A549 (cell line): ENCODE measurements at regions not wholly inside any gene's neighbourhood (a gene's known extent, or its start where the extent isn't known, plus 50 kb on each side); places are given as distances from the start of the nearest gene placed in this dataset.

Source experiments
- ATAC-seq, 2 experiments: fragments of 200-7000 bp in 1 of 2; fragments of >200 bp in 1 of 2; cut with Nextera tagmentation in 1 of 2; cut with Tn5 transposase in 1 of 2; 3 replicates each; pipeline versions ENCODE4 v1.8.0 to v1.9.1; 2018 to 2020; ENCODE audit warnings: mild to moderate bottlenecking in 1 of 2, moderate library complexity in 1 of 2
- CTCF ChIA-PET: fragments of 300-600 bp; sonication (Branson Sonifier 250); formaldehyde crosslinking; extraction: SDS; loops from one replicate; lab custom pipeline; 2021; ENCODE audit warnings: antibody characterized with exemption, inconsistent platforms; lab: Yijun Ruan, JAX
- POLR2A ChIA-PET: fragments of 350-600 bp; formaldehyde crosslinking; extraction: SDS; loops from one replicate; lab custom pipeline; 2021; ENCODE audit warnings: antibody characterized with exemption, inconsistent platforms; lab: Yijun Ruan, JAX
- DNase-seq, 2 experiments: peaks; one replicate each; pipeline versions ENCODE4 v3.0.0 to v3.0.0-alpha.2; 2011 to 2016; ENCODE audit warnings: low read depth in 1 of 2, low spot score in 1 of 2
- FAIRE-seq: peaks from 2 replicates; lab custom pipeline; 2011; peaks lifted over from hg19 to GRCh38; lab: Jason Lieb, UNC
- H3K27ac ChIP-seq, 2 experiments: fragments of >200 bp; sonication (Bioruptor Twin); formaldehyde crosslinking; 3 replicates each; pipeline ENCODE4 v1.5.1; 2016 to 2017
- H3K4me1 ChIP-seq: fragments of >200 bp; sonication (Bioruptor Twin); formaldehyde crosslinking; 3 replicates; pipeline ENCODE4 v1.6.1; 2016
- H3K4me2 ChIP-seq: fragments of >200 bp; sonication (Bioruptor Twin); formaldehyde crosslinking; 3 replicates; pipeline ENCODE4 v1.6.1; 2016
- H3K4me3 ChIP-seq: fragments of >200 bp; sonication (Bioruptor Twin); formaldehyde crosslinking; 3 replicates; pipeline ENCODE4 v1.5.1; 2016
- H3K9me3 ChIP-seq: fragments of >200 bp; sonication (Bioruptor Twin); formaldehyde crosslinking; 3 replicates; pipeline ENCODE4 v1.6.1; 2016
- BHLHE40 ChIP-seq: IDR thresholded peaks from 2 replicates; pipeline ENCODE4 v1.6.1; 2012; ENCODE audit warnings: low read depth, low read length, inconsistent platforms
- CBX8 ChIP-seq: fragments of 200-600 bp; sonication (generic); IDR thresholded peaks from 2 replicates; pipeline ENCODE4 v1.6.1; 2016
- CEBPB ChIP-seq, 2 experiments: fragments of >200 bp in 1 of 2; sonication (Bioruptor Twin) in 1 of 2; formaldehyde crosslinking in 1 of 2; IDR thresholded peaks; 2 replicates each; pipeline ENCODE4 v1.6.1; 2012 to 2016
- CTCF ChIP-seq: fragments of >200 bp; sonication (Bioruptor Twin); formaldehyde crosslinking; IDR thresholded peaks from 3 replicates; pipeline ENCODE4 v1.5.1; 2016
- EHMT2 ChIP-seq: fragments of 200-600 bp; sonication (generic); IDR thresholded peaks from 2 replicates; pipeline ENCODE4 v1.6.1; 2016; ENCODE audit warnings: antibody characterized with exemption, low read depth, mild to moderate bottlenecking, moderate library complexity
- ELK1 ChIP-seq: fragments of 150-350 bp; IDR thresholded peaks from 2 replicates; pipeline ENCODE4 v1.6.1; 2014; ENCODE audit warnings: low read depth, mild to moderate bottlenecking, low read length
- EP300 ChIP-seq, 2 experiments: fragments of >200 bp; sonication (Bioruptor Twin); formaldehyde crosslinking; IDR thresholded peaks; 2 replicates in 1 of 2; 3 replicates in 1 of 2; pipeline ENCODE4 v1.6.1; 2016 to 2017
- ESRRA ChIP-seq: fragments of 150-350 bp; IDR thresholded peaks from 2 replicates; pipeline ENCODE4 v1.6.1; 2014; ENCODE audit warnings: mild to moderate bottlenecking, low read length, borderline replicate concordance
- FOSB ChIP-seq: fragments of 250-450 bp; sonication (Bioruptor Pico); IDR thresholded peaks from 2 replicates; pipeline ENCODE4 v1.5.0; 2020; ENCODE audit warnings: mild to moderate bottlenecking, moderate library complexity
- FOSL2 ChIP-seq, 2 experiments: fragments of 450-650 bp in 1 of 2; fragments of >200 bp in 1 of 2; sonication (Bioruptor Twin) in 1 of 2; formaldehyde crosslinking; IDR thresholded peaks; 2 replicates each; pipeline versions ENCODE4 v1.5.0 to v1.6.1; 2016 to 2020; ENCODE audit warnings: mild to moderate bottlenecking in 1 of 2, moderate library complexity in 1 of 2
- HDAC2 ChIP-seq: fragments of 200-600 bp; sonication (generic); IDR thresholded peaks from 2 replicates; pipeline ENCODE4 v1.6.1; 2016
- HOXA7 ChIP-seq: fragments of 250-450 bp; sonication (Bioruptor Pico); IDR thresholded peaks from 2 replicates; pipeline ENCODE4 v1.5.0; 2020; ENCODE audit warnings: mild to moderate bottlenecking, moderate library complexity
- KDM1A ChIP-seq: fragments of 200-600 bp; sonication (generic); IDR thresholded peaks from 2 replicates; pipeline ENCODE4 v1.6.1; 2016; ENCODE audit warnings: low read depth, mild to moderate bottlenecking
- MAX ChIP-seq: IDR thresholded peaks from 2 replicates; pipeline ENCODE4 v1.6.1; 2012
- RCOR1 ChIP-seq: fragments of 150-350 bp; IDR thresholded peaks from 2 replicates; pipeline ENCODE4 v1.6.1; 2014; ENCODE audit warnings: antibody characterized with exemption, low read length, low read depth
- REST ChIP-seq: fragments of 200-600 bp; sonication (generic); IDR thresholded peaks from 2 replicates; pipeline ENCODE4 v1.6.1; 2016; ENCODE audit warnings: antibody characterized with exemption, mild to moderate bottlenecking, moderate library complexity
- RFX5 ChIP-seq: fragments of 450-650 bp; IDR thresholded peaks from 2 replicates; pipeline ENCODE4 v1.7.1; 2014; ENCODE audit warnings: antibody characterized with exemption, mild to moderate bottlenecking, moderate library complexity
- WGBS: methylation state at CpG from one replicate; pipeline ENCODE4 v1.1.6; 2017; ENCODE audit errors: missing lambda C conversion rate; 5-methylcytosine and 5-hydroxymethylcytosine counted together

GRCh38 chr4:53752124-53752523 is 160.8 kb upstream of the LNX1 start:
- H3K27ac ChIP-seq = no peak overlapping the region
- H3K4me2 ChIP-seq = no peak overlapping the region
- CTCF ChIA-PET = no interaction called here
- no peak for ATAC-seq
- 0% methylated on average over 2 of the region's 2 CpGs for WGBS
- no peaks in the 10 kb centered on the region for H3K9me3 ChIP-seq
- no peak for FAIRE-seq
- no peak overlapping the region for H3K4me3 ChIP-seq
- no peaks in the 10 kb centered on the region for H3K4me1 ChIP-seq
- no peak for TF ChIP-seq KDM1A
- no peak for TF ChIP-seq RCOR1
- no peak for TF ChIP-seq CTCF
- TF ChIP-seq HDAC2 = no peak
- no peak for TF ChIP-seq REST
- no peak for TF ChIP-seq ELK1
- TF ChIP-seq HOXA7 (CRISPR knock-in tag) = no peak
- no peak for TF ChIP-seq EP300 (IDR thresholded peaks at IDR 0.05)
- no peak for TF ChIP-seq CBX8
- TF ChIP-seq RFX5 = no peak
- POLR2A ChIA-PET = no interaction called here
- no peak for DNase-seq

- WGBS = 77% methylated on average over 2 of the region's 2 CpGs
- no peak overlapping the region for H3K4me2 ChIP-seq
- CTCF ChIA-PET = no interaction called here
- H3K9me3 ChIP-seq = no peaks in the 10 kb centered on the region
- H3K4me3 ChIP-seq = no peak overlapping the region
- FAIRE-seq (no peak), DNase-seq (no peak), ATAC-seq (no peak)
- TF ChIP-seq EHMT2 = no peak
- no peak for TF ChIP-seq BHLHE40
- TF ChIP-seq MAX = no peak
- no peak for TF ChIP-seq FOSB (CRISPR knock-in tag)
- no peak for TF ChIP-seq REST
- TF ChIP-seq RCOR1 = no peak
- no peak for TF ChIP-seq HOXA7 (CRISPR knock-in tag)
- no peak for TF ChIP-seq CEBPB (IDR thresholded peaks at IDR 0.05)
- TF ChIP-seq FOSL2 (IDR thresholded peaks at IDR 0.05) = no peak
- TF ChIP-seq FOSL2 (CRISPR knock-in tag; IDR thresholded peaks at IDR 0.05) = no peak
- no peak for TF ChIP-seq ESRRA
- no peaks in the 10 kb centered on the region for H3K4me1 ChIP-seq
- POLR2A ChIA-PET = no interaction called here
- no peak overlapping the region for H3K27ac ChIP-seq
Measured at GRCh38 chr4:53748328-53748772, 157.1 kb upstream of the LNX1 start.
